ENCODE measurements at regions not wholly inside any gene's neighbourhood (a gene's known extent, or its start where the extent isn't known, plus 50 kb on each side); places are given as distances from the start of the nearest gene placed in this dataset.

GRCh38 chr15:25967116-25967515, 104.0 kb upstream of the ATP10A start:
- TF ChIP-seq CTCF (conservative IDR thresholded peaks at IDR 0.05; ENCODE audit: low read depth), result no peak

GRCh38 chr15:25965326-25965725, 102.2 kb upstream of the ATP10A start:
- no peak for DNase-seq (ENCODE audit: low spot score)
- POLR2A ChIA-PET (ENCODE audit: low non-redundant PET), result no interaction called here
- TF ChIP-seq CTCF (conservative IDR thresholded peaks at IDR 0.05; ENCODE audit: low read depth), result no peak
- H3K27ac ChIP-seq, result no peak overlapping the region
- CTCF ChIA-PET, result no interaction called here

More at GRCh38 chr15:25967116-25967515, 104.0 kb upstream of the ATP10A start:
- H3K27ac ChIP-seq, result no peak overlapping the region
- CTCF ChIA-PET, result no interaction called here
- POLR2A ChIA-PET (ENCODE audit: low non-redundant PET), result no interaction called here
- DNase-seq (ENCODE audit: low spot score), result no peak

- ChIA-PET POLR2A (ENCODE audit: low non-redundant PET) (no interaction called here), CTCF (no interaction called here)
- no peak overlapping the region for H3K27ac ChIP-seq
- no peak for TF ChIP-seq CTCF (conservative IDR thresholded peaks at IDR 0.05; ENCODE audit: low read depth)
- no peak for DNase-seq (ENCODE audit: low spot score)
Measured at GRCh38 chr15:25960273-25960672, 97.1 kb upstream of the ATP10A start.

- H3K27ac ChIP-seq, result no peak overlapping the region
- CTCF ChIA-PET, result no interaction called here
- no peak for TF ChIP-seq CTCF (conservative IDR thresholded peaks at IDR 0.05; ENCODE audit: low read depth)
- POLR2A ChIA-PET (ENCODE audit: low non-redundant PET), result no interaction called here
- DNase-seq (ENCODE audit: low spot score), result no peak
Measured at GRCh38 chr15:25959100-25959499, 96.0 kb upstream of the ATP10A start.

- POLR2A ChIA-PET (ENCODE audit: low non-redundant PET), result no interaction called here
Measured at GRCh38 chr15:25955628-25956027, 92.5 kb upstream of the ATP10A start.

GRCh38 chr15:25954398-25954797, 91.3 kb upstream of the ATP10A start:
- no peak overlapping the region for H3K27ac ChIP-seq
- DNase-seq (ENCODE audit: low spot score), result no peak
- ChIA-PET POLR2A (ENCODE audit: low non-redundant PET) (no interaction called here), CTCF (no interaction called here)
- no peak for TF ChIP-seq CTCF (conservative IDR thresholded peaks at IDR 0.05; ENCODE audit: low read depth)

More at GRCh38 chr15:25955628-25956027, 92.5 kb upstream of the ATP10A start:
- no peak overlapping the region for H3K27ac ChIP-seq
- DNase-seq (ENCODE audit: low spot score), result no peak
- no peak for TF ChIP-seq CTCF (conservative IDR thresholded peaks at IDR 0.05; ENCODE audit: low read depth)
- CTCF ChIA-PET, result no interaction called here

- POLR2A ChIA-PET (ENCODE audit: low non-redundant PET), result no interaction called here
- CTCF ChIA-PET, result no interaction called here
- DNase-seq (ENCODE audit: low spot score), result no peak
- TF ChIP-seq CTCF (conservative IDR thresholded peaks at IDR 0.05; ENCODE audit: low read depth), result no peak
- H3K27ac ChIP-seq, result no peak overlapping the region
Measured at GRCh38 chr15:25950014-25950413, 86.9 kb upstream of the ATP10A start.
